HG03196 (cell line): ENCODE measurements at regions not wholly inside any gene's neighbourhood (a gene's known extent, or its start where the extent isn't known, plus 50 kb on each side); places are given as distances from the start of the nearest gene placed in this dataset.

Experiments
- ATAC-seq: cut with Tn5 transposase; IDR thresholded peaks from one replicate; pipeline ENCODE4 v1.9.1; 2021; ENCODE audit not compliant: unreplicated experiment

- no peak for ATAC-seq
These were observed 409.0 kb upstream of the PROK2 start for GRCh38 chr3:72193771-72194430.

DNA sequence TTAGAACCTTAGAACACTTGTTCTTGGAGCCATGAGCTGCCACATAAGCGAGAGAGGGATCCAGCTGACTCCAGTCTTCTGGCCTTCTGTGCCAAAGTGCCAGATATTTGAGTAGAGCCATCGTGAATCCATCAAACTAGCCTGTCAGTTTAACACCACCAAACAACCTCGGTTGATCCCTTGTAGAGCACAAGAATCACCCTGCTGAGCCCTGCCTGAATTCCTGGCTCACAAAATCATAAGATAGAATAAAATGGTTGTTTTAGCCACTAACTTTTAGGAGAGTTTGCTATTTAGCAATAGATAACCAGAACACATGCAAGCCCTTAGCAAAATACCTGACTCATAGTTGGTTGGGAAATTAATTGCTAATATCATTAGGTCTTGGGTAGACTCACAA lies 407.6 kb upstream of the PROK2 start:
- no peak for ATAC-seq

DNA sequence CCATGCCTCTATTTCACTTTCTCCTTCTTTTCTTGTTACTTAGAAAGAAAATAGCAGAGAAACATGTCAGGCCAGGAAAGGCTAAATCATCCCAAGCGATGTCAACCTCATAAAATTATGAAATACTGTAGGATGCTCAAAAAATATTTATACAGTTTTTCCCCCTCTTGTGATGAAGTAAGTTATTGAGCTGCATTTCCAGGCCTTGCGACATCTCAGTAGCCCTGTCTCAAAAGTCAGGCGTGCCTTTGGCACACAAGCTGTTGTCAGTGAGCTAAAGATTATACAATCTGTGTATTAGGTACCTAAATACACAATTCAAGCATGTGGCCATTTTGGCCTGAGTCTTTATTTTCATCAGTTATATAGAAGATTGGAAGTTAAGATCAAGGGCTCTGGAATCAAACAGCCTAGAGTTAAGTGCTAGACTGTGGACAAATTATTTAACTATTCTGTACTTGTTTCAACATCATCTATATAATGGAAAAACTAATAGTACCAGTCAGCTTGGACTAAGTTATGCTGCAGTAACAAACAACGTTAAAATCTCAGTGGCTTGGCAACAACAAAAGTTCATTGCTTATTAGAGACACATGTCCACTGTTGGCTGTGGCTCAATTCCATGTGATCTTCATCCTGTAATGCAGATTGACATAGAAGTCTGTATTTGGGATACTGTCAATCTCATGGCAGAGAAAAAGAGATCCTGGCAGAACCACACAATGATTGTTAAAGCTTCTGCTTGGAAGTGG lies 406.4 kb upstream of the PROK2 start:
- ATAC-seq = no peak

DNA sequence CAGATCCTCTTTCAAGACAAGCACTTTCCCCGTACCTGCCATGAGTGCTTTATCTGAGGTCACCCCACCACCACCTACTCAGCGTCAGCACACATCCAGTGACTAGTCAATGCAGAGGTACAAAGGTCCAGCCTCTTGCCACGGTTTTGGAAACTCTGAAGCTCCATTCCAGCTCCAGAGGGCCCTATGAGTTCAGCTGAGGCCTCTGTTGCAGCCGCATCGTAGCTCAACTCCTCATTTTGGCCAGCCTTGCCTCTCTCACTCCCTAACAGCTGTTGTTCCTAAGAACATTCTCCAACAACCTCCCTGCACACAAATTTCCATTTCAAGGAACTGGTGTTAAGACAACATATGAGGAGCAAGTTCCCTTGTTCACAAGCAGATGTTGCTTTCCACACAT lies 405.1 kb upstream of the PROK2 start:
- no peak for ATAC-seq

DNA sequence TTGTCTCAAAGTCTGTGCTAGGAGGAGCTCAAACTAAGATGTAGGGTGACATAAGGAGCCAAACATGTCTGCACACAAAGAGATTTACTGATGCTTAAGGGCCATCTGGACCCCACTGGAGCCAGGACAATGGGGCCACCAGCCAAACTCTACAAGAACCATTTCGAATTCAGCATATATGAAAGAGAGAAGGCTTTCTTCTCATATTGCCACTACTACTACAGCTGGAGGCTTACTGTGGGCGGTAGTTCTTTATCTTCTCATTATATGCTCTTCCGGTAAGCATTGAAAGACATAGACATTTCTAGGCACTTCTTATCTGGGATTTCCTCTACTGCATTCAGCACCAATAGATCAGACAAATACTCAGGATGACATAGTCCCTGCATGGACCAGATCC lies 404.4 kb upstream of the PROK2 start:
- ATAC-seq = no peak

DNA sequence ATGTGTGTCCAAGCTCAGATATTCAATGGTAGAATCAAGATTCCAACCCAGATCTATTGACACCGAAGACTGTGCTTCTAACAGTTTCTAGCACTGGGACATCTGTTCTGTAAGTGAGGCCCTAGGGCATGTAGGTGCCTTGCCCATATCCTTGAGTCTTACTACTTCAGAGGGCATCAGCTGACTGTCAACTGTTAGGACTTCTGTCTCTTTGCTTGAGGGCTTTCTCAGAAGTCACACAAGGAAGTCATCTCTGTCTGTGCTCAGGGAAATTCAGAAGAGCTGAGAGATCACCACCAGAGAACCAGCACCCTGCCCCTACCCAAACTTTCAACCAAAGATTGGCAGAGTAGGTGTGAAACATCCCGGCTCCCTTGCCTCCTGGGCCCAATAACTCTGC lies 403.6 kb upstream of the PROK2 start:
- no peak for ATAC-seq

- ATAC-seq = no peak
These were observed 402.2 kb upstream of the PROK2 start for GRCh38 chr3:72187131-72187530.

GRCh38 chr3:72186400-72186855 lies 401.5 kb upstream of the PROK2 start:
- ATAC-seq = no peak

GRCh38 chr3:72185549-72186399 lies 400.8 kb upstream of the PROK2 start:
- no peak for ATAC-seq

DNA sequence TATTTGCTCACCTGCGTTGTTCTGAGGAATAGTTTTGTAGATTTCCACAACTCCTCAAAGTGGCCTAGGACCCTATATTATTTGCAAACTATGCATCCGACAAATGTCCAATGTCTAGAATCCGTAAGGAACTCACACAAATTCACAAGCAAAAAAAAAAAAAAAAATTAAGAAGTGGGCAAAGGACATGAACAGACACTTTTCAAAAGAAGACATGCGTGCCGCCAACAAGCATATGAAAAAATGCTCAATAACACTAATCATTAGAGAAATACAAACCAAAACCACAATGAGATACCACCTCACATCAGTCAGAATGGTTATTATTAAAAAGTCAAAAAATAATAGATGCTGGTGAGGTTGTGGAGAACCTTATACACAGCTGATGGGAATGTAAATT lies 398.5 kb upstream of the PROK2 start:
- no peak for ATAC-seq

GRCh38 chr3:72182206-72182605 lies 397.3 kb upstream of the PROK2 start:
- no peak for ATAC-seq

DNA sequence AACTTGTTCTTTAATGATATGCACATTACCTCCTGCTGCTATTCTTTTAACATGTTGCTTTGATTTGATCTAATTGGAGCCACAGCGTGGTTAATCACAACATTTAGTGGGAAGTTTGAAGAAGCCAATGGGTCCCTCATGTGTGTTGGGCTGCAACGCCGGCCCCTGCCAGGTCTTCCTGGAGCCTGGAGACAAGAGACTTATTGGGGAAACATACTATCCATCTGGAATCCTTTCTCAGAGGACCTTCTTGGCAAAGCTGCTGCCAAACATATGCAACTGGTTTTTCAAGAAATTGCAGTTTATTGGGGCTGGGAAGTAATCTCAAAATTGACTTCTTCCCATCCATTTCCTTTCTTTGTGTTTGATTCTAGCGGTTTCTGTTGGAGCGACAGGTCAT lies 396.3 kb upstream of the PROK2 start:
- ATAC-seq = no peak

- no peak for ATAC-seq
These were observed 395.5 kb upstream of the PROK2 start for GRCh38 chr3:72180405-72180804.

DNA sequence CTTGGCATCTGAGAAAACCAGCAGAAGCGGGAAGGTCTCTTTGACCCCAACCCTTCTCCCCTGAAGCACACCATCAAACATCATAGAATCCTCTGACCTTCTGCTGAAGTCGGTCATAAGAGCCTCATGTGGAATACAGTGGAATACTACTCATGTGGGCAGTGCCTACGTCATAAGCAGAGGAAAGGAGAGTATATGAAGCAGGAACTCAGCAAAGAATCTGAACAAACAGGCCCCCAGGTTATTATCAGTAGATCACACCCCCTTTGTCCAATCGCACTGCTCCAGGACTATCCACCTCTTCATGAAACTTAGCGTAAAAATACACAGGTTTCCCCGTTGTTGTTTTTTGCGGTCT lies 394.1 kb upstream of the PROK2 start:
- ATAC-seq = no peak

DNA sequence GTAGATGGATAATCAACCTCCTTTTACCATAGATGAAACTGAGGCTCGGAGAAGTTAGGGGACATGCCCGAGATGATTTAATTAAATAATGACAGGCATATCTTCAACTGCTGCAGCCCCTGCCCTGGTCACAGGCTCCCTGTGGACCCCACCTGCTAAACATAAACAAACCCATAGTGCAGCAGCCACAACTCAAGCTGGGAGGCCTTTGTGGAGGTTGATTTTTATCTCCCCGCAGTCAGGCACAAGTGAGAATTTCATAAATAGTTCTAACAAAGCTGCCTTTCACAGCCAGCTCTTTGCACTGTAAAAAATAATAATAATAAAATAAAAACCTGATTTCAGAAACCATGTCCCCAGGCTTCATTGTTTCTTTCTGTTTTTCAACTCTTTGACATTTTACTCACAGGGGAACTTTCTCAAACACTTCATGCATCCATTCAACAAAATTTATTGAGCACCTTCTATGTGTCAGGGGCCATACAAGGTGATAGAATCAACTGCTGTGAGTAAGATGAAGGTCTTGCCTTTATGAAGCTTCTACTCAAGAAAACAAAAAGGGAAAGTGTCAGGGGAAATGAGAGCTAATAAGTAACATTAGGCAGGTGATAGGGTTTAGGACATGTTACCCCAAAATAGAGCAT lies 393.6 kb upstream of the PROK2 start:
- ATAC-seq = no peak

DNA sequence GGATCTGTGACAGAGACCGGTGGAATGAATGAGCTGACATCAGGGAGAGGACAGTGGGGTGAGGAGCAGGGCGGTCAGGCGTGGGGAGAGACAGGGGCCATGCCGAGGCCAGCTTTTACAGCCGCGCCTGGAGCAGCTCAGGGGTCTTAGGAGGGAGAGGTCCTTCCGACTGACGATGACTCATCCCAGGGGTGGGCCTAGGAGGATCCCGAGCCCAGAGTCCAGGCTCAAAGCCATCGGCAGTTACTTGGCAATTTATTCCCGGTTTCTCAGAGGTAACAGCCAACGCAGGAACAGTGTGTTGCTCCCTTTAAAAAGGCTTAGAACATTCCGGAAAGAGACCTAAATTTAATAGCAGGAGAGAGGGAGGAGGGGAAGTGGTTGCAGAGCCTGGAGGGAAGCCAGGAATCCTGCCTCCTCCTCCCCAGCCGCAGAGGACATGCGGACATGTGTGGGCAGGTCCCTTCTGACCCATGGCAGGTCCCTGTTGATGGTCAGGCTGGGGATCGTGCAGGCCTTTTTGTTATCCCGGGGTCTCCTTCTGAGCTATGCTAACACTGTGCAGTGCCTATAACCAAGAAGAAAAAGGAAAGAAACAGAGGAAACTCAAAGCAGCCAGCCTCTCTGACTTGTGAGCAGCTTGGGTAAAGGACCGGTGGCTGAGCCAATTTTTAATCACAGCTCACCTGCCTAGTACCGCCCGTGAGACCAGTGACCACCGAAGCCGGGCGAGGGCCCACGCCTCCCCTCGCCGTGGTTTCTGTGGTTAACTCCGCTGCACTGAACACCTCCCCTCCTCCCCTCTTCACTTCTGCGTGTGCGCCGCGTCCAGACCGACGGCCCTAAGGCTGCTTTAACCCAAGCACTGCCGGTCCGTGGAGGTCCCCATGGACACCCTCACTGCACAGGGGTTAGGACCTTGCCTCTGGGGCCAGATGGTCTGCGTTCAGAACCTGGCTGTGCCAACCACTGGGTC lies 392.4 kb upstream of the PROK2 start:
- no peak for ATAC-seq

DNA sequence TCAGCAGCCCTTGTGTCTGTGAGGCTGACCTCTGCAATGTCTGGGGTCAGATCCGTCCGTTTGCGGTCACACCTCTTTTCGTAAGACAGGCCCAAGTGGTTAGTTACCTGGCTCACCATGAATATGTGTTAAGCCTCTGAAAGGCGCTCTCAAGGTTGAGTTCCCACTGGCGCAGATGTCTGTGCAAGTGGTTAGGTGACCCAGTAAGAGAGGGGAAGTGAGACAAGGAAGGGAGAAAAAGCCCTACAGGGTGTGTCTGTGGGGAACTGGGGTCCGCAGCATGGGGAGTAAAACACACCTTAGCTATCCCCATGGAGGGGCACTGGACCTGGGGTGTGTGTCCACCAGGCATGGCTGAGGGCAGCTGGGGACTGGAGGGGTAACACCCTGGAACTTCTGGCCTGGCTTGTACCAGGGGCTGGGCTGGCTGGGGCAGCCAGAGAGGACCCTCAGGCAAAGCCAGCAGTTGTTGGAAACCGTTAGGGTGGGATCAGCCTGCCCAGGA lies 391.6 kb upstream of the PROK2 start:
- peak; percentile 91 for ATAC-seq

DNA sequence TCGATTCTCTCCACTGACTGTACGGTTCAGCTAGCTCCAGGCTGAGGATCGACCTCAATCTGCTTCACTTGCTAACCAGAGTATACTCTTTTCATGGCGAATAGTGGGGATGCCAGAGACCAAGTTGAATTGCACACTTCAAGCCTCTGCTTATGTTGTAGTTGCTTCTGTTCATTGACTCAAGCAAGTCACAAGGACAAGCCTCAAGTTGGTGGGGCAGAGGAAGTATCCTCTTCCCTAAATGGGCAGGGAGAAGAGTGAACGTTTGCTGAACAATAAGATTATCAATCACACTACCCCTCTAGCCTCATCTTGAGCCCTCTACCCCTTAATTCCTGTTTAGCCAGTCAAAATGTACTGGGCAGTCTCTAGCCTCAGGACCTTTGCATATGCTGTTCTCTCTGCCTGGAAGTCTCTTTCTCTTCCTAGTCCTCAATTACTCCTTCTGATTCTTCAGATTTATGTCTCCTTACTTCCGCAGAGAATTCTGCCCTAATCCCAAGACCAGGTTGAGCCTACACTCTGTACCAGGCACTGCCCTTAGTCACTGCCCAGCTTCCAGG lies 390.4 kb upstream of the PROK2 start:
- ATAC-seq = no peak

DNA sequence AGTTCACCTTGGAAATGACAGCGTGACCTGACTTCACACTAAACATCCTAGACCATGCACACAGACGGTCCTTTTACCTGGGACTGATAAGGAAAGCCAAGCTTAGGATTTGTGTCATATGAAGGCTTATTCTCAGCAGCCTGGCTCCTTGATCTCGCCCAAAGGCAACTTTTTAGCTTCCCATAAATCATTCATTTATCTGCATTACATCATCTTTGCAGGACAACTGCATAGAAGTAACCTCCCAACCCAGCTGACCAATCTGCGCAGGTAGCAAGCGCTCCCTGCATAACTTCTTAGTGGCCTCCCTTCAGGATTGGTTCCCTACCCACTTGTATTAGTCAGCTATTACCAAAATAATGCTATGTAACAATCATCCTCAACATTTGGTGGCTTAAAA lies 389.9 kb upstream of the PROK2 start:
- ATAC-seq = no peak

DNA sequence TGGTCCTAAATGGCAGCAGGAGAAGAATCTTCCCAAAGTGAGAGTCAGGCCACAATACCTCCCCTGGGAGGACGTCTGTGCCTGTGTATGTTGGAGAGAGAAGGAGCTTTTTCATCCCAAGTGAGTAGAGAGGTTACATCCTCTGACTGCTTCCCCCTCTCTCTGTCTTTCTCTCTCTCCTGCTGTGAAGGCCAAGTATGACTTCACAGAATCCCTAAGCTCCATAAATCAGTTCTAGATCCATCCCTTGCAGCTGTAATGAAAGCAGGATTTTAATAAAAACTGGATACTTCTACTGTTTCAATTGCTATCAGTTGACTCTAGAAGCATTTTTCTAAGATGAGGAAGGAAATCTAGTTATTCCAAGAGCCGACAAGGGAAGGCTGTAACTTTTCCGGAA lies 389.1 kb upstream of the PROK2 start:
- ATAC-seq = no peak
